ENCODE measurements at regions not wholly inside any gene's neighbourhood (a gene's known extent, or its start where the extent isn't known, plus 50 kb on each side); places are given as distances from the start of the nearest gene placed in this dataset.

DNA sequence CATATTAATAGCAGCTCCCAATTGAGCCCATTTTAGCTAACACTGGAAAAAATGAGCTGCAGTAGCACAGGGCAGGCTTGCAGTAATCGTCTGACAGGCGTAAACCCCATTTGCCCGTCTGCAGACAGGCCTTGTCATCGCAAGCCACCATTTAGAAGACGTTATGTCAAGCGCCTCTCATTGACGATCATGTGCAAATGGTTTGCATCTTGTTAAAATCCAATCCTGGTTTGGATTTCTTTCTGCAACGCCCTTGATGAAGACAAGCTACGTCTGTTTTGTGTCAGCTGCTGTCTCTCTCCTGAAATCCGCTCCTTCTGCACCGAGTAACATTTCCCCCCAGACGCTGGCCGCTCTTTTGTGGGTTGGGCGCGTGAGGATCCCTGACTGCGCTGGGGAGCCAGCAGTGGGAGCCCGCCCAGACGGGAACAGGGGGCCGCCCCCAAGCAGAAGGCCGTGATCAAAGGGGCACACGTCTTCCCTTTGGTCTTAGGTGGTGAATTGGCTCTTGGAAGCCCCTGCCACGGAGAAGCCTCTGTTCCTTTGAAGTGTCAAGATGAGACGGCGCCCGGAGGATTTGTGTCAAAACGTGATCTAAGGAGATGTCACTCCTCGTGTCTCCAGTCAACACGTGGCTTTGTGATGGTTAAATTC, 84.2 kb upstream of the GPC1 start:
- DNase-seq (no peak), ATAC-seq (no peak)
- H3K27ac ChIP-seq (ENCODE audit: low read length): no peak overlapping the region
- H3K4me1 ChIP-seq (ENCODE audit: control insufficient read depth, insufficient read depth, low read length): no peaks in the 10 kb centered on the region
- no peaks in the 10 kb centered on the region for H3K9me3 ChIP-seq (ENCODE audit: control insufficient read depth, insufficient read depth, low read length)
- no peak overlapping the region for H3K4me3 ChIP-seq (ENCODE audit: low read length)
- H3K4me1 Mint-ChIP-seq: no peaks in the 10 kb centered on the region
- H3K4me3 Mint-ChIP-seq: no peak overlapping the region
- intact Hi-C loops (cut with micrococcal nuclease): no loop called here
- H3K27me3 Mint-ChIP-seq (ENCODE audit: low read depth in 2 of 2): peaks cover 0 to 2% of the 10 kb centered on the region in 2 donors
- H3K36me3 Mint-ChIP-seq: no peaks in the 10 kb centered on the region
- H3K27me3 ChIP-seq (ENCODE audit: control insufficient read depth, insufficient read depth, low read length): no peaks in the 10 kb centered on the region
- H3K36me3 ChIP-seq (ENCODE audit: control insufficient read depth, insufficient read depth, low read length): no peaks in the 10 kb centered on the region
- H3K9me3 Mint-ChIP-seq: no peaks in the 10 kb centered on the region
- H3K27ac Mint-ChIP-seq: no peak overlapping the region
- 53% methylated on average over 28 of the region's 28 CpGs for WGBS (ENCODE audit: insufficient coverage)
- TF ChIP-seq, protein P1, sequence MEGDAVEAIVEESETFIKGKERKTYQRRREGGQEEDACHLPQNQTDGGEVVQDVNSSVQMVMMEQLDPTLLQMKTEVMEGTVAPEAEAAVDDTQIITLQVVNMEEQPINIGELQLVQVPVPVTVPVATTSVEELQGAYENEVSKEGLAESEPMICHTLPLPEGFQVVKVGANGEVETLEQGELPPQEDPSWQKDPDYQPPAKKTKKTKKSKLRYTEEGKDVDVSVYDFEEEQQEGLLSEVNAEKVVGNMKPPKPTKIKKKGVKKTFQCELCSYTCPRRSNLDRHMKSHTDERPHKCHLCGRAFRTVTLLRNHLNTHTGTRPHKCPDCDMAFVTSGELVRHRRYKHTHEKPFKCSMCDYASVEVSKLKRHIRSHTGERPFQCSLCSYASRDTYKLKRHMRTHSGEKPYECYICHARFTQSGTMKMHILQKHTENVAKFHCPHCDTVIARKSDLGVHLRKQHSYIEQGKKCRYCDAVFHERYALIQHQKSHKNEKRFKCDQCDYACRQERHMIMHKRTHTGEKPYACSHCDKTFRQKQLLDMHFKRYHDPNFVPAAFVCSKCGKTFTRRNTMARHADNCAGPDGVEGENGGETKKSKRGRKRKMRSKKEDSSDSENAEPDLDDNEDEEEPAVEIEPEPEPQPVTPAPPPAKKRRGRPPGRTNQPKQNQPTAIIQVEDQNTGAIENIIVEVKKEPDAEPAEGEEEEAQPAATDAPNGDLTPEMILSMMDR (IDR thresholded peaks at IDR 0.05): no peak

DNA sequence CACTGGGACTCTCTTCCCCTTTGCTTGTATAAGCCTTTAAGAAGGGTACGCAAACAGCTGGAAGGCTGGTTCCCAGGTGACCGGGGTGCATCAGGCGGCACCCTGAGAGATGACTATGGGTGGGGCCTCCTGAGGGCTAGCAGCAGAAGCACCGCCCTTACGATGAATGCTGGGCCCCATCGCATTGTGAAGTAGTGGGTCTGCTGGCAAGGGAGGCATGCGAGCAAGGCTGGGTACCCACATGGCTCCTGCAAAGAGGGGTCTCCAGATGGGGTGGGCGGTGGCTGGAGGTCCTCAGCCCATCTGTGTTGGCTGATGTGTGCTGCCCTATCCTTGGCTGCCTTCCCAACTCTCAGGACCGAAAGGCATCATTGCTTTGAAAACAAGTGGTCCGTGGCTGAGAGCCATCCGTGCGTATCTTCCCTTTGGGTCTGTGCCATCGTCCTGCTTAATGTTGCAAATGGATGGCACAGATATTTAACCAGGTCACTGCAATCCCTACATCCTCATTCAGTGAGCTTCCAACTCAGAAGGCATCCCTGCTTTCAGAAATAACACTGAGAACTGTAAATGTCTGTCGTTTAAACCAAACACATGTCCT, 83.5 kb upstream of the GPC1 start:
- no peaks in the 10 kb centered on the region for H3K4me1 ChIP-seq (ENCODE audit: control insufficient read depth, insufficient read depth, low read length)
- intact Hi-C loops (cut with micrococcal nuclease): no loop called here
- no peak overlapping the region for H3K27ac ChIP-seq (ENCODE audit: low read length)
- no peaks in the 10 kb centered on the region for H3K9me3 Mint-ChIP-seq
- TF ChIP-seq, protein P1 (IDR thresholded peaks at IDR 0.05): no peak
- H3K36me3 Mint-ChIP-seq: no peaks in the 10 kb centered on the region
- no peaks in the 10 kb centered on the region for H3K36me3 ChIP-seq (ENCODE audit: control insufficient read depth, insufficient read depth, low read length)
- no peak overlapping the region for H3K27ac Mint-ChIP-seq
- DNase-seq: no peak
- H3K4me3 Mint-ChIP-seq: no peak overlapping the region
- ATAC-seq: no peak
- no peaks in the 10 kb centered on the region for H3K9me3 ChIP-seq (ENCODE audit: control insufficient read depth, insufficient read depth, low read length)
- H3K27me3 Mint-ChIP-seq (ENCODE audit: low read depth in 2 of 2): peaks cover 0 to 2% of the 10 kb centered on the region in 2 donors
- H3K27me3 ChIP-seq (ENCODE audit: control insufficient read depth, insufficient read depth, low read length): no peaks in the 10 kb centered on the region
- WGBS (ENCODE audit: insufficient coverage): 84% methylated on average over 14 of the region's 14 CpGs
- no peak overlapping the region for H3K4me3 ChIP-seq (ENCODE audit: low read length)
- H3K4me1 Mint-ChIP-seq: no peaks in the 10 kb centered on the region

DNA sequence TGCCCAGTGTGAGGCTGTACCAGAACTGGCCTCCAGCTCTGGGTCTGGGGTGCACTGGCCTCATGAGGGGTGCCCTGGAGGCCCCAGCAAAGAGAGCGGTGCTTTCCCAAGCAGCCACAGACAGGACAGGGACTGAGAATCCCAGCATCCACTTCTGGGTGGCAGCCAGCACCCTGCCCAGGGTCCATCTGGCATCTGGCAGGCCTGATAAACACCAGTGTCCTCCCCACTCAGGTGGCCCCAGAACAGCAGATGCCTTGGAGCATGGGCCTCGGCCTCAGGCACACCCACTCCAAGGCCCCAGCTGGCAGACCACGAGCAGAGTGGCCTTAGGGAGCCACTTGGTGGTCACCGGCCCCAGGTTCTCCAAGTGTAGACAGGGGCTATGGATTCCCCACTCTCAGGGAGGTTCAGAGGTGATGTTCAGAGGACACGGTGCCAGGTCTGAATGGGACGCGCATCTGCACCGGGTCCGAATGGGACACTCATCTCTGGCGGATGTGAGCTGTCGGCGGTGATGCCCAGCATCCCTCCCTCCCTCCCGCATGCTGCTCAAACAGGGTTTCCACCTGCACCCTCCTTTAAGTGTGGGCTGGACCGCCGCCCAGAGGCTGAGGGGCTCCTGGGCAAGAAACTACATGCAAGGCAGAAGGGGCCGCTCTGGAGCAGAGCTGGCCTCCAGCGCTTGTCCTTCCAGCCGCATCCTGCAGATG, 82.2 kb upstream of the GPC1 start:
- WGBS (ENCODE audit: insufficient coverage): 92% methylated on average over 18 of the region's 18 CpGs
- intact Hi-C loops (cut with micrococcal nuclease): no loop called here
- Histone ChIP-seq H3K36me3 (ENCODE audit: control insufficient read depth, insufficient read depth, low read length) (no peaks in the 10 kb centered on the region), H3K9me3 (ENCODE audit: control insufficient read depth, insufficient read depth, low read length) (no peaks in the 10 kb centered on the region), H3K27ac (ENCODE audit: low read length) (no peak overlapping the region), H3K27me3 (ENCODE audit: control insufficient read depth, insufficient read depth, low read length) (no peaks in the 10 kb centered on the region), H3K4me1 (ENCODE audit: control insufficient read depth, insufficient read depth, low read length) (no peaks in the 10 kb centered on the region), H3K4me3 (ENCODE audit: low read length) (no peak overlapping the region)
- no peaks in the 10 kb centered on the region for H3K36me3 Mint-ChIP-seq
- DNase-seq (no peak), ATAC-seq (no peak)
- H3K27me3 Mint-ChIP-seq (ENCODE audit: low read depth in 2 of 2): peaks cover 0 to 2% of the 10 kb centered on the region in 2 donors
- no peak overlapping the region for H3K4me3 Mint-ChIP-seq
- TF ChIP-seq, protein P1 (IDR thresholded peaks at IDR 0.05): no peak
- H3K27ac Mint-ChIP-seq: no peak overlapping the region
- no peaks in the 10 kb centered on the region for H3K9me3 Mint-ChIP-seq
- no peaks in the 10 kb centered on the region for H3K4me1 Mint-ChIP-seq
